ENCODE measurements at regions not wholly inside any gene's neighbourhood (a gene's known extent, or its start where the extent isn't known, plus 50 kb on each side); places are given as distances from the start of the nearest gene placed in this dataset.

DNA sequence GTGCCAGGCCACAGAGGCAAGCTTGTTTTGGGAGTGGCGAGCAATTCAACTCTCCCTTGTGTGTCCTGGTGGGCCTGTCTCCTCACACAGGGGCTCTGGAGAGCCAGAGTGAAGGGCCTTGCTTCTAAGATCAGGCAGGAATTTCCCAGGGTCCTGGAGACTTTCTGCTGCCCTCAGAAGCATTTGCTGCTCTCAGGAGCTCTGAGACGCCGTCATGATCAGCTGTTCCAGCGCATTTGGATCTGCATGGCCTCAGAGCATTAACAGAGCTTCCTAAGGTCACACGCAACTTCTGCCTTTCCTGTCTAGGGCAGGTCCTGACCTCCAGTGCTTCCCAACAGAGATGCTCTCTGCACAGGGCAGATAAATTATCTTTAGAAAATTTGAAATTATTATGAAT, 52.2 kb upstream of the C10orf90 start:
- TF ChIP-seq, protein P1, sequence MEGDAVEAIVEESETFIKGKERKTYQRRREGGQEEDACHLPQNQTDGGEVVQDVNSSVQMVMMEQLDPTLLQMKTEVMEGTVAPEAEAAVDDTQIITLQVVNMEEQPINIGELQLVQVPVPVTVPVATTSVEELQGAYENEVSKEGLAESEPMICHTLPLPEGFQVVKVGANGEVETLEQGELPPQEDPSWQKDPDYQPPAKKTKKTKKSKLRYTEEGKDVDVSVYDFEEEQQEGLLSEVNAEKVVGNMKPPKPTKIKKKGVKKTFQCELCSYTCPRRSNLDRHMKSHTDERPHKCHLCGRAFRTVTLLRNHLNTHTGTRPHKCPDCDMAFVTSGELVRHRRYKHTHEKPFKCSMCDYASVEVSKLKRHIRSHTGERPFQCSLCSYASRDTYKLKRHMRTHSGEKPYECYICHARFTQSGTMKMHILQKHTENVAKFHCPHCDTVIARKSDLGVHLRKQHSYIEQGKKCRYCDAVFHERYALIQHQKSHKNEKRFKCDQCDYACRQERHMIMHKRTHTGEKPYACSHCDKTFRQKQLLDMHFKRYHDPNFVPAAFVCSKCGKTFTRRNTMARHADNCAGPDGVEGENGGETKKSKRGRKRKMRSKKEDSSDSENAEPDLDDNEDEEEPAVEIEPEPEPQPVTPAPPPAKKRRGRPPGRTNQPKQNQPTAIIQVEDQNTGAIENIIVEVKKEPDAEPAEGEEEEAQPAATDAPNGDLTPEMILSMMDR (conservative IDR thresholded peaks at IDR 0.05; ENCODE audit: low read depth, low read length) = no peak
- TF ChIP-seq RFX5 (IDR thresholded peaks at IDR 0.05; ENCODE audit: low read depth, low read length) = no peak
- no peak for TF ChIP-seq SMC3 (IDR thresholded peaks at IDR 0.05; ENCODE audit: low read depth, low read length)
- TF ChIP-seq CHD1 (IDR thresholded peaks at IDR 0.05; ENCODE audit: low read depth, low read length) = no peak
- no peak for TF ChIP-seq MXI1 (IDR thresholded peaks at IDR 0.05; ENCODE audit: borderline replicate concordance, low read depth, low read length)
- TF ChIP-seq CEBPB (IDR thresholded peaks at IDR 0.05; ENCODE audit: low read depth, low read length) = no peak
- no peak for TF ChIP-seq MAZ (IDR thresholded peaks at IDR 0.05; ENCODE audit: borderline replicate concordance, low read depth, low read length)
- TF ChIP-seq, protein P2, sequence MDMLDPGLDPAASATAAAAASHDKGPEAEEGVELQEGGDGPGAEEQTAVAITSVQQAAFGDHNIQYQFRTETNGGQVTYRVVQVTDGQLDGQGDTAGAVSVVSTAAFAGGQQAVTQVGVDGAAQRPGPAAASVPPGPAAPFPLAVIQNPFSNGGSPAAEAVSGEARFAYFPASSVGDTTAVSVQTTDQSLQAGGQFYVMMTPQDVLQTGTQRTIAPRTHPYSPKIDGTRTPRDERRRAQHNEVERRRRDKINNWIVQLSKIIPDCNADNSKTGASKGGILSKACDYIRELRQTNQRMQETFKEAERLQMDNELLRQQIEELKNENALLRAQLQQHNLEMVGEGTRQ (IDR thresholded peaks at IDR 0.05; ENCODE audit: low read depth, low read length) = no peak
- no peak for TF ChIP-seq RAD21 (IDR thresholded peaks at IDR 0.05; ENCODE audit: low read length)
- TF ChIP-seq POLR2A (IDR thresholded peaks at IDR 0.05; ENCODE audit: low read depth, low read length) = no peak
- no peak for TF ChIP-seq MAFK (IDR thresholded peaks at IDR 0.05; ENCODE audit: low read depth, low read length)
- TF ChIP-seq RCOR1 (IDR thresholded peaks at IDR 0.05; ENCODE audit: insufficient replicate concordance, low read length) = no peak
- TF ChIP-seq FOS (IDR thresholded peaks at IDR 0.05; ENCODE audit: low read depth, low read length) = no peak

Measured in IMR-90 (cell line).